ENCODE measurements at regions not wholly inside any gene's neighbourhood (a gene's known extent, or its start where the extent isn't known, plus 50 kb on each side); places are given as distances from the start of the nearest gene placed in this dataset.

- no peak for TF ChIP-seq POLR2AphosphoS5 (IDR thresholded peaks at IDR 0.05; ENCODE audit: low read depth, low read length)
- no peak for TF ChIP-seq EZH2 (IDR thresholded peaks at IDR 0.05; ENCODE audit: low read depth, low read length, severe bottlenecking)
- TF ChIP-seq TCF12 (IDR thresholded peaks at IDR 0.05; ENCODE audit: low read depth, low read length): no peak
- TF ChIP-seq FOSL1 (IDR thresholded peaks at IDR 0.05; ENCODE audit: insufficient read depth, low read depth, low read length): no peak
- no peak for TF ChIP-seq EP300 (IDR thresholded peaks at IDR 0.05; ENCODE audit: borderline replicate concordance in 1 of 2, low read depth in 2 of 2, low read length in 2 of 2)
- no peak for TF ChIP-seq YY1 (IDR thresholded peaks at IDR 0.05; ENCODE audit: low read depth, low read length)
- no peak for TF ChIP-seq MAX (IDR thresholded peaks at IDR 0.05)
- no peak for TF ChIP-seq CTCF (IDR thresholded peaks at IDR 0.05; ENCODE audit: control extremely low read depth in 1 of 3, insufficient read depth in 1 of 3, low read depth in 1 of 3, low read length in 3 of 3)
- TF ChIP-seq SIN3A (conservative IDR thresholded peaks at IDR 0.05 in 1 of 2, IDR thresholded peaks at IDR 0.05 in 1 of 2; ENCODE audit: low read depth in 1 of 2, low read length in 2 of 2): no peak
- no peak for TF ChIP-seq RAD21 (IDR thresholded peaks at IDR 0.05 in 1 of 2, conservative IDR thresholded peaks at IDR 0.05 in 1 of 2; ENCODE audit: low read depth in 2 of 2, low read length in 2 of 2)
Measured at GRCh38 chr2:235234736-235235135, 259.1 kb upstream of the AGAP1 start.
